Common myeloid progenitor, CD34-positive (primary cell): ENCODE measurements at regions not wholly inside any gene's neighbourhood (a gene's known extent, or its start where the extent isn't known, plus 50 kb on each side); places are given as distances from the start of the nearest gene placed in this dataset.

Experiments
- CTCF ChIA-PET: fragments of 350-600 bp; sonication (Branson Sonifier 250); formaldehyde crosslinking; loops from one replicate; lab custom pipeline; 2021; ENCODE audit warnings: antibody characterized with exemption; lab: Charles Lee
- POLR2A ChIA-PET: fragments of 350-600 bp; sonication (Branson Sonifier 250); formaldehyde crosslinking; loops from one replicate; lab custom pipeline; 2021; ENCODE audit warnings: antibody characterized with exemption; lab: Charles Lee
- DNase-seq, 3 donors: peaks; one replicate each; pipeline versions ENCODE4 v3.0.0 to v3.0.0-alpha.2; 2013
- H3K27ac ChIP-seq, 2 experiments: 1 replicate in 1 of 2; 2 replicates in 1 of 2; pipeline ENCODE4 v1.7.0; 2013; ENCODE audit warnings: inconsistent platforms in 2 of 2, low read length in 2 of 2, mild to moderate bottlenecking in 2 of 2, low read depth in 1 of 2, moderate library complexity in 1 of 2; ENCODE audit not compliant: severe bottlenecking in 2 of 2, insufficient read depth in 1 of 2, poor library complexity in 1 of 2
- H3K27me3 ChIP-seq, 5 experiments: replicated peaks in 2 of 5; 1 replicate in 3 of 5; 2 replicates in 2 of 5; pipeline versions ENCODE4 v1.6.1 to v1.7.0; 2013; ENCODE audit warnings: low read length in 4 of 5, mild to moderate bottlenecking in 2 of 5, moderate library complexity in 2 of 5, inconsistent platforms in 1 of 5; ENCODE audit not compliant: insufficient read depth in 5 of 5, control insufficient read depth in 4 of 5
- H3K36me3 ChIP-seq, 4 experiments: 1 replicate in 2 of 4; 2 replicates in 2 of 4; pipeline versions ENCODE4 v1.6.1 to v1.7.0; 2013; ENCODE audit warnings: low read length in 3 of 4, control low read depth in 1 of 4, mild to moderate bottlenecking in 1 of 4; ENCODE audit not compliant: control insufficient read depth in 4 of 4, insufficient read depth in 4 of 4
- H3K4me1 ChIP-seq, 4 experiments: 1 replicate in 3 of 4; 2 replicates in 1 of 4; pipeline versions ENCODE4 v1.6.1 to v1.7.1; 2013; ENCODE audit warnings: low read length in 3 of 4, mild to moderate bottlenecking in 3 of 4, control low read depth in 1 of 4, inconsistent platforms in 1 of 4, moderate library complexity in 1 of 4; ENCODE audit not compliant: control insufficient read depth in 4 of 4, insufficient read depth in 4 of 4; ENCODE audit errors: control extremely low read depth in 1 of 4
- H3K4me3 ChIP-seq, 7 experiments: 1 replicate in 4 of 7; 2 replicates in 3 of 7; pipeline versions ENCODE4 v1.5.1 to v1.7.0; 2013; ENCODE audit warnings: mild to moderate bottlenecking in 7 of 7, low read length in 6 of 7, moderate library complexity in 6 of 7, inconsistent platforms in 2 of 7, low read depth in 2 of 7, control low read depth in 1 of 7; ENCODE audit not compliant: insufficient read depth in 4 of 7, control insufficient read depth in 1 of 7; ENCODE audit errors: extremely low read depth in 1 of 7
- H3K9me3 ChIP-seq, 5 experiments: 1 replicate in 4 of 5; 2 replicates in 1 of 5; pipeline versions ENCODE4 v1.6.1 to v1.7.1; 2013; ENCODE audit warnings: low read length in 4 of 5, mild to moderate bottlenecking in 2 of 5, inconsistent platforms in 1 of 5, low read depth in 1 of 5, moderate library complexity in 1 of 5; ENCODE audit not compliant: control insufficient read depth in 4 of 5, insufficient read depth in 2 of 5; ENCODE audit errors: control extremely low read depth in 1 of 5
- WGBS: methylation state at CpG from one replicate; pipeline ENCODE4 v1.1.5; 2013; ENCODE audit not compliant: insufficient coverage; 5-methylcytosine and 5-hydroxymethylcytosine counted together

- no peaks in the 10 kb centered on the region for H3K4me1 ChIP-seq
- H3K4me3 ChIP-seq: no peak overlapping the region
These were observed 99.3 kb upstream of the CHD6 start for GRCh38 chr20:41717483-41717882.

GRCh38 chr20:41716911-41717310 lies 98.7 kb upstream of the CHD6 start:
- Histone ChIP-seq H3K9me3 (no peaks in the 10 kb centered on the region), H3K27me3 (peaks cover 0 to 2% (median 0%) of the 10 kb centered on the region in 5 experiments), H3K27ac (no peak overlapping the region), H3K4me3 (no peak overlapping the region), H3K36me3 (no peaks in the 10 kb centered on the region), H3K4me1 (no peaks in the 10 kb centered on the region)
- DNase-seq: no peak
- POLR2A ChIA-PET: no interaction called here
- CTCF ChIA-PET: interaction anchor here (2.5 kb wide), 1 partner anchor 18 kb away, joined by 8 read pairs; no protein-coding TSS in a partner anchor

More at GRCh38 chr20:41717483-41717882, 99.3 kb upstream of the CHD6 start:
- Histone ChIP-seq H3K27me3 (peaks cover 0 to 2% (median 0%) of the 10 kb centered on the region in 5 experiments), H3K36me3 (no peaks in the 10 kb centered on the region), H3K9me3 (peaks cover 0 to under 1% (median 0%) of the 10 kb centered on the region in 5 experiments), H3K27ac (no peak overlapping the region)
- DNase-seq: no peak
- CTCF ChIA-PET: no interaction called here
- WGBS: 89% methylated on average over 3 of the region's 3 CpGs
- POLR2A ChIA-PET: no interaction called here

- no peak overlapping the region for H3K4me3 ChIP-seq
- 100% methylated on average over 2 of the region's 3 CpGs for WGBS
- DNase-seq: no peak
- ChIA-PET POLR2A (no interaction called here), CTCF (interaction anchor here (2.5 kb wide), 1 partner anchor 19 kb away, joined by 8 read pairs; no protein-coding TSS in a partner anchor)
- H3K27me3 ChIP-seq: peaks cover 0 to 2% (median 0%) of the 10 kb centered on the region in 5 experiments
- no peaks in the 10 kb centered on the region for H3K36me3 ChIP-seq
- H3K27ac ChIP-seq: no peak overlapping the region
- H3K9me3 ChIP-seq: no peaks in the 10 kb centered on the region
- H3K4me1 ChIP-seq: no peaks in the 10 kb centered on the region
These were observed 98.3 kb upstream of the CHD6 start for GRCh38 chr20:41716436-41716835.

GRCh38 chr20:41715526-41715925 lies 97.3 kb upstream of the CHD6 start:
- Histone ChIP-seq H3K4me3 (no peak overlapping the region), H3K4me1 (no peaks in the 10 kb centered on the region), H3K36me3 (no peaks in the 10 kb centered on the region), H3K9me3 (peaks cover 0 to 2% (median 0%) of the 10 kb centered on the region in 5 experiments), H3K27me3 (peaks cover 0 to 2% (median 0%) of the 10 kb centered on the region in 5 experiments), H3K27ac (no peak overlapping the region)
- CTCF ChIA-PET: interaction anchor here (1.3 to 2.5 kb wide), 2 partner anchors 19 to 23 kb away, joined by 3 to 8 read pairs; no protein-coding TSS in a partner anchor
- POLR2A ChIA-PET: no interaction called here
- 33% methylated on average over 1 of the region's 1 CpG for whole genome bisulfite sequencing
- DNase-seq: no peak

- Histone ChIP-seq H3K36me3 (no peaks in the 10 kb centered on the region), H3K27me3 (peaks cover 0 to 2% (median 0%) of the 10 kb centered on the region in 5 experiments), H3K9me3 (peaks cover 0 to 2% (median 0%) of the 10 kb centered on the region in 5 experiments), H3K4me3 (no peak overlapping the region), H3K27ac (no peak overlapping the region), H3K4me1 (no peaks in the 10 kb centered on the region)
- ChIA-PET CTCF (no interaction called here), POLR2A (no interaction called here)
- WGBS: 83% methylated on average over 1 of the region's 1 CpG
- no peak for DNase-seq
These were observed 95.9 kb upstream of the CHD6 start for GRCh38 chr20:41714030-41714429.

- peaks cover 0 to 5% (median 0%) of the 10 kb centered on the region in 5 experiments for H3K27me3 ChIP-seq
- H3K36me3 ChIP-seq: no peaks in the 10 kb centered on the region
- H3K4me1 ChIP-seq: no peaks in the 10 kb centered on the region
- no peak overlapping the region for H3K4me3 ChIP-seq
- 90% methylated on average over 4 of the region's 6 CpGs for WGBS
- H3K27ac ChIP-seq: no peak overlapping the region
- no peak for DNase-seq
- POLR2A ChIA-PET: no interaction called here
- no peaks in the 10 kb centered on the region for H3K9me3 ChIP-seq
- CTCF ChIA-PET: no interaction called here
These were observed 86.7 kb upstream of the CHD6 start for GRCh38 chr20:41704896-41705295.

- Histone ChIP-seq H3K4me1 (no peaks in the 10 kb centered on the region), H3K27me3 (peaks cover 0 to 5% (median 0%) of the 10 kb centered on the region in 5 experiments), H3K4me3 (no peak overlapping the region), H3K9me3 (no peaks in the 10 kb centered on the region), H3K27ac (no peak overlapping the region), H3K36me3 (no peaks in the 10 kb centered on the region)
- ChIA-PET CTCF (no interaction called here), POLR2A (no interaction called here)
- WGBS: 100% methylated on average over 1 of the region's 2 CpGs
- no peak for DNase-seq
These were observed 84.5 kb upstream of the CHD6 start for GRCh38 chr20:41702647-41703046.
